ENCODE measurements at regions not wholly inside any gene's neighbourhood (a gene's known extent, or its start where the extent isn't known, plus 50 kb on each side); places are given as distances from the start of the nearest gene placed in this dataset.

DNA sequence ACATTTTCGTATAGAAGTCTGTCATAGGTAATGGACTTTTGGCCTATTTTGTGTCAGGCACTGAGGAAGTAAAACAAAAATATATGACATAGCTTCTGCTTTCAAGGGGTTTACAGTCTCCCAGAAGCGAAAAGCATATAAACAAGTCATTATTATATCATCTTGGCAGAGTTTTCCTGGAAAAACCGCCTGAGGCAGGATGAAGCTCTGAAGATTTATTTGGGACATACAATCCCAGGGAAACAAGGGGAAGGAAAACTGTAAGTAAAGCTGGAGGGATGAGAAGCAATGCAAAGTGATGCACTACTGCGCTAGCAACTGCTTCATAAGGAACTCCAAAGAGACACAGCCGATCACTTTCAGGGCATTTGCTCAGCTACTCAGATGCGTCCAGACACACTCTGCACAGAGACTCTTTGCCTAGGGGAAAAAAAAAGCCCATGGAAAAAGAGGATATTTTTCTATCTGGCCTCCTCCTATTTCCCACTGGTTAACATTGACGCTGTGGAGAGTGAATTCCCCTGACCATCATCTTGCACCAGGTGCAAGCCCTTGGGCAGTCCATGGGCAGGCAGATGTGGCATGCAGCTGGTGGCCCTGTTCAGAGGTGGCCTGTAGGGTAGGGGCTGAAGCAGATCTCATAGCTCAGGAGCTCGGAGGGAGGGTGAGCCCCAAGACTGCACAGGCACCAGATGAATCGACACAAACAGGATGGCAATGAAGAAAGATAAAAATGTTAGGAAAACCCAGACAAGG, 158.1 kb downstream of the METTL4 start:
- DNase-seq (ENCODE audit: low read depth): no peak
- no peak overlapping the region for H3K4me3 ChIP-seq (ENCODE audit: low read length)
- TF ChIP-seq, protein P1, sequence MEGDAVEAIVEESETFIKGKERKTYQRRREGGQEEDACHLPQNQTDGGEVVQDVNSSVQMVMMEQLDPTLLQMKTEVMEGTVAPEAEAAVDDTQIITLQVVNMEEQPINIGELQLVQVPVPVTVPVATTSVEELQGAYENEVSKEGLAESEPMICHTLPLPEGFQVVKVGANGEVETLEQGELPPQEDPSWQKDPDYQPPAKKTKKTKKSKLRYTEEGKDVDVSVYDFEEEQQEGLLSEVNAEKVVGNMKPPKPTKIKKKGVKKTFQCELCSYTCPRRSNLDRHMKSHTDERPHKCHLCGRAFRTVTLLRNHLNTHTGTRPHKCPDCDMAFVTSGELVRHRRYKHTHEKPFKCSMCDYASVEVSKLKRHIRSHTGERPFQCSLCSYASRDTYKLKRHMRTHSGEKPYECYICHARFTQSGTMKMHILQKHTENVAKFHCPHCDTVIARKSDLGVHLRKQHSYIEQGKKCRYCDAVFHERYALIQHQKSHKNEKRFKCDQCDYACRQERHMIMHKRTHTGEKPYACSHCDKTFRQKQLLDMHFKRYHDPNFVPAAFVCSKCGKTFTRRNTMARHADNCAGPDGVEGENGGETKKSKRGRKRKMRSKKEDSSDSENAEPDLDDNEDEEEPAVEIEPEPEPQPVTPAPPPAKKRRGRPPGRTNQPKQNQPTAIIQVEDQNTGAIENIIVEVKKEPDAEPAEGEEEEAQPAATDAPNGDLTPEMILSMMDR (conservative IDR thresholded peaks at IDR 0.05; ENCODE audit: low read length): no peak

DNA sequence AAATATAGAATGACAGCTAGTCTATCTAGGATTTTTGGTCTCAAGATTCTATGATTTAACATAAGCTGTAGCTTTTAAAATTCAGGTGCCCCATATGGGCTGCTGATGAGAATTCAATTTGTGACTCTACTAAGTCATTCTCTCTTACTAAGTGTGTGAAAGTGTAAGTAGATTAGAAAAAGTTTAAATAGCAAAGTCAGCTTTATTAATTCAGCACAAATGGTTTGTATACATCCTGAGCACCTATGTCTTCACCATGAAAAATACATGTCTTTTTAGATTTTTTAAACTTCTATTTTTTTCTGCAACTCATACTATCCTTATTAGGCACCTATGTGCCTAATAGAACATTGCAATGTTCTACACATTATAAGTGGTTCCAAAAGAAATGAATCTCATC, 157.1 kb downstream of the METTL4 start:
- no peak overlapping the region for H3K4me3 ChIP-seq (ENCODE audit: low read length)
- DNase-seq (ENCODE audit: low read depth): no peak
- TF ChIP-seq, protein P1 (conservative IDR thresholded peaks at IDR 0.05; ENCODE audit: low read length): no peak

DNA sequence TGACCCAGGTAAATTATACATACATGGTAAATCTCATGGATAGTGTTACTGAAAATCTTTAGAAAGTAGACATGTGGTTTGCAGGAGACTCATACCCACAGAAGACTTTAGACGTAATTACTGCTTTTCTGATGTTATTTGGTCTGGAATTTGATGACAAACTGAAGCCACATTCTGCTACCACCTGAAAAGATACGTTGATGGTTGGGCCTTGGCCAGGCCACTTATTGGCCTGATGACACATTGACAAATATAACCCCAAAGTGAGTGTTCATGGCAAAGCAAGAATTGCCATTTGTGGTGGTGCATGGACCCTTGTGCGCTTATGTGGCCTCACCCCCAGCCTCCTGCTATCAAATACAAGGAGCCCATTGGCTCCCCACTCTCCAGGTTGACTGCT, 155.6 kb downstream of the METTL4 start:
- no peak for DNase-seq (ENCODE audit: low read depth)
- TF ChIP-seq, protein P1 (conservative IDR thresholded peaks at IDR 0.05; ENCODE audit: low read length): no peak
- no peak overlapping the region for H3K4me3 ChIP-seq (ENCODE audit: low read length)

DNA sequence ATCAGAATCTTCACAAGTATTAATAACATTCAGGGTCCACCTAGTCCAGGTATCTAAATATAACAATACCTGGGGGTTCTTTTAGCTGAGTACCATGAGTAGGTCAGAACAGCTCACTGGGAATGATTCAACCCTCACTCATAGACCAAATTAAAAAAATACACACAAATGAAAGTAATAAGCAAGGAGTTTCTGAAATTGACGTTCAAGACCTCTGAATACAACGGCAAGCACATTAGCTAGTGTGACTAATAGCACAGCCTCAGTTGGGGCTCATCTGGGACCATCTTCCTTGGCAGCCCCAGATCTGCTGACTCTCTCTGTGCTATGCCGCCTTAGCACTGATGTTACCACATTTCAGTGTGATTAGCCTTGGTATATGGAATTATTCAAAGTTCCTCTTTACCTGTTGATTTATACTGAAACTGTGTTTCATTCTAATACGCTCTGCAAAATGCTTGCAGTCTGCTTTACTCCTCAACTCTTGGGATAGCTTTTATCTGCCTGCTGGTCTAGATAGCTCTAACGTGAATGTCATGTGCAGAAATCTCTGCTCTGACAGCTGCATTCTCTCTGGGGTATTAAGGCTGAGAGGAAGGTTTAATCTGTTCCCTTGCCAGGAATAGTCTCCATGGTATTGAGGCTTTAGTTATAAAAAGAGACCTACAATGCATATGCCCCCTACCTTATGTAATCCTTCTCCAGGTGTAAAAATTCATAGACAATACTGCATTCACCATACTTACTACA, 153.3 kb downstream of the METTL4 start:
- TF ChIP-seq, protein P1 (conservative IDR thresholded peaks at IDR 0.05; ENCODE audit: low read length): no peak
- DNase-seq (ENCODE audit: low read depth): no peak
- H3K4me3 ChIP-seq (ENCODE audit: low read length): no peak overlapping the region

DNA sequence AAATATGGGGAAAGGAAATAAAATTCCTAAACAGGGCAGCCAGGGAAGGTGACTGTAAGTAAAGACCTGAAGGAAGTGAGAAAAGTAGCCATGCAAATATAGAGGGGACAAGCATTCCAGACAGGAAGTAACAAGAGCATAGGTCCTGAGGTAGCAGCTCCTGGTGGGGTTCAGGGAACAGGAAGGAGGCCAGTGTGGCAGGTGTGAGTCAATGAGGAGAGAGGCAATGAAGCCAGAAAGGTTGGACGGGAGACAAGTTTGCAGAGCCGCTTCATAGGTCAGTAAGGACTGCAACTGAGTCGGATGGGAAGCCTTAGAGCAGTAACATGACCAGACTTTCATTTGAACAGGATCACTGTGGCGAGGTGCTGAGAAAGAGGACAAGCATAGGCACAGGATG, 150.9 kb downstream of the METTL4 start:
- DNase-seq (ENCODE audit: low read depth): no peak
- TF ChIP-seq, protein P1 (conservative IDR thresholded peaks at IDR 0.05; ENCODE audit: low read length): no peak
- no peak overlapping the region for H3K4me3 ChIP-seq (ENCODE audit: low read length)

DNA sequence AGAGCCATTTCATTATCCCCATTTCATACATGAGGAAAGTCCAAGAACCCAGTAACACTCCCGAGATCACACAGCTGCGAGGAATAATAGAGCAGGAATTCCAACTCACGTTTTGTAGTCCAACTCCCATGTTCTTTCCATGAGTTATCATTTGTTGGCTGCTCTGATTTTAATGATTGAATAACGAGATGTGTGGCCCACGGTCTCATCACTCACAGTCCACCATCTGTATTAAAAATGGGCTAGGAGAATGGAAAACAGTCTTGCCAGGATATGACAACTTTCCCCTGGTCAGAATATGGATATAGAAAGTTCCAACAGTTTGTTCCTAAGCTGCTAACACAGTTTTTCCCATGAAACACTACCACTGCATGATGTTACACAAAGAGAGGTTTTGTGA, 147.5 kb downstream of the METTL4 start:
- DNase-seq (ENCODE audit: low read depth): no peak
- TF ChIP-seq, protein P1 (conservative IDR thresholded peaks at IDR 0.05; ENCODE audit: low read length): no peak
- no peak overlapping the region for H3K4me3 ChIP-seq (ENCODE audit: low read length)

DNA sequence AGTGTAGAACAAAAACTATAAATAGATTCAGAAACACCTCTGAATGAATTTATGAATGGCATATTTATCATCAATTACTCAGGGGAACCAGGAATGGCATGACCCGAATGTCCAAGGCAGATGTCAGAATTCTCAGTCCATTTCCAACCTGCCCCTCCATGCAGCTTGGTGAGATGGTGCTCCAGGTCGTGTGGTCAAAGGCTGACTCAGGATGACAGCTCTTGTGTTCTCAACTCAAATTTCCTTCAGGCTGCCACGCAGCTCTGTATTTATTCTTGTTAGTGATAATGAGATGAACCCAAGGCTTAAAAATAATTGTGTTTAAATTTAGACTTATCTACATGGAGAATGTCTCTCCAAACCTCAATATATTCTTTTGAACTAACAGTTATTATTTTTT, 146.9 kb downstream of the METTL4 start:
- TF ChIP-seq, protein P1 (conservative IDR thresholded peaks at IDR 0.05; ENCODE audit: low read length): no peak

More for the DNA sequence above, 146.9 kb downstream of the METTL4 start:
- no peak overlapping the region for H3K4me3 ChIP-seq (ENCODE audit: low read length)
- DNase-seq (ENCODE audit: low read depth): no peak

Measured in AG10803 (cell line).